COLO668 (cell line): ENCODE measurements at regions not wholly inside any gene's neighbourhood (a gene's known extent, or its start where the extent isn't known, plus 50 kb on each side); places are given as distances from the start of the nearest gene placed in this dataset.

Source experiments
- DNase-seq: peaks from one replicate; lab custom pipeline; 2025; ENCODE audit not compliant: unreplicated experiment; lab: John Stamatoyannopoulos, UW

- DNase-seq = no peak
Measured at GRCh38 chr1:56019472-56019871, 559.9 kb downstream of the PLPP3 start.

GRCh38 chr1:56017336-56017735 lies 562.0 kb downstream of the PLPP3 start:
- DNase-seq = no peak

- no peak for DNase-seq
Measured at GRCh38 chr1:56003846-56004245, 575.5 kb downstream of the PLPP3 start.

- DNase-seq = no peak
Measured at GRCh38 chr1:56002231-56002630, 577.1 kb downstream of the PLPP3 start.

GRCh38 chr1:56000424-56000823 lies 578.9 kb downstream of the PLPP3 start:
- DNase-seq = no peak

- DNase-seq = no peak
Measured at GRCh38 chr1:55997536-55997935, 581.8 kb downstream of the PLPP3 start.

- no peak for DNase-seq
Measured at GRCh38 chr1:55993646-55994318, 585.6 kb downstream of the PLPP3 start.

GRCh38 chr1:55990007-55990406 lies 589.4 kb downstream of the PLPP3 start:
- no peak for DNase-seq

GRCh38 chr1:55988963-55989452 lies 590.4 kb downstream of the PLPP3 start:
- DNase-seq = no peak

- no peak for DNase-seq
Measured at GRCh38 chr1:55987491-55988249, 591.7 kb downstream of the PLPP3 start.

- no peak for DNase-seq
Measured at GRCh38 chr1:55986003-55986402, 593.4 kb downstream of the PLPP3 start.

- no peak for DNase-seq
Measured at GRCh38 chr1:55981010-55981650, 598.2 kb downstream of the PLPP3 start.

GRCh38 chr1:55980582-55980981 lies 598.8 kb downstream of the PLPP3 start:
- no peak for DNase-seq

GRCh38 chr1:55974714-55975441 lies 604.5 kb downstream of the PLPP3 start:
- DNase-seq = no peak

- DNase-seq = no peak
Measured at GRCh38 chr1:55970526-55971110, 608.7 kb downstream of the PLPP3 start.

GRCh38 chr1:55969322-55969721 lies 610.0 kb downstream of the PLPP3 start:
- no peak for DNase-seq

- no peak for DNase-seq
Measured at GRCh38 chr1:55968661-55969060, 610.7 kb downstream of the PLPP3 start.

GRCh38 chr1:55965981-55966461 lies 613.3 kb downstream of the PLPP3 start:
- DNase-seq = no peak

GRCh38 chr1:55962472-55962871 lies 616.9 kb downstream of the PLPP3 start:
- no peak for DNase-seq

- no peak for DNase-seq
Measured at GRCh38 chr1:55959136-55959548, 620.2 kb downstream of the PLPP3 start.

- DNase-seq = no peak
Measured at GRCh38 chr1:55958498-55958897, 620.9 kb downstream of the PLPP3 start.
